GM19455 (cell line): ENCODE measurements at regions not wholly inside any gene's neighbourhood (a gene's known extent, or its start where the extent isn't known, plus 50 kb on each side); places are given as distances from the start of the nearest gene placed in this dataset.

Experiments
- ATAC-seq: cut with Tn5 transposase; IDR thresholded peaks from one replicate; pipeline ENCODE4 v1.9.1; 2021; ENCODE audit not compliant: unreplicated experiment

- ATAC-seq: no peak
Observed at GRCh38 chr1:222370913-222371675, 176.8 kb downstream of the HHIPL2 start.

- no peak for ATAC-seq
Observed at GRCh38 chr1:222370081-222370912, 177.6 kb downstream of the HHIPL2 start.

GRCh38 chr1:222369148-222369547, 178.8 kb downstream of the HHIPL2 start:
- ATAC-seq: no peak

GRCh38 chr1:222358100-222358499, 189.8 kb downstream of the HHIPL2 start:
- ATAC-seq: no peak

- ATAC-seq: no peak
Observed at GRCh38 chr1:222357252-222357651, 190.7 kb downstream of the HHIPL2 start.

- ATAC-seq: no peak
Observed at GRCh38 chr1:222347627-222348026, 200.3 kb downstream of the HHIPL2 start.

GRCh38 chr1:222346955-222347354, 200.9 kb downstream of the HHIPL2 start:
- ATAC-seq: no peak

- no peak for ATAC-seq
Observed at GRCh38 chr1:222339376-222339947, 208.4 kb downstream of the HHIPL2 start.

GRCh38 chr1:222335586-222335985, 212.3 kb downstream of the HHIPL2 start:
- ATAC-seq: no peak

GRCh38 chr1:222334026-222334680, 213.8 kb downstream of the HHIPL2 start:
- no peak for ATAC-seq

GRCh38 chr1:222331765-222332164, 216.1 kb downstream of the HHIPL2 start:
- ATAC-seq: no peak

- ATAC-seq: no peak
Observed at GRCh38 chr1:222331340-222331739, 216.6 kb downstream of the HHIPL2 start.

GRCh38 chr1:222329493-222330045, 218.3 kb downstream of the HHIPL2 start:
- ATAC-seq: no peak

- ATAC-seq: no peak
Observed at GRCh38 chr1:222326710-222327036, 221.2 kb downstream of the HHIPL2 start.

GRCh38 chr1:222326006-222326709, 221.7 kb downstream of the HHIPL2 start:
- no peak for ATAC-seq

- ATAC-seq: no peak
Observed at GRCh38 chr1:222325506-222325905, 222.4 kb downstream of the HHIPL2 start.

GRCh38 chr1:222314839-222315238, 233.1 kb downstream of the HHIPL2 start:
- no peak for ATAC-seq

GRCh38 chr1:222310836-222311235, 237.1 kb downstream of the HHIPL2 start:
- ATAC-seq: no peak

- ATAC-seq: no peak
Observed at GRCh38 chr1:222307621-222308020, 240.3 kb downstream of the HHIPL2 start.

GRCh38 chr1:222306512-222306911, 241.4 kb downstream of the HHIPL2 start:
- no peak for ATAC-seq

GRCh38 chr1:222306011-222306410, 241.9 kb downstream of the HHIPL2 start:
- no peak for ATAC-seq
